HG02870 (cell line): ENCODE measurements at regions not wholly inside any gene's neighbourhood (a gene's known extent, or its start where the extent isn't known, plus 50 kb on each side); places are given as distances from the start of the nearest gene placed in this dataset.

Source experiments
- ATAC-seq: cut with Tn5 transposase; IDR thresholded peaks from one replicate; pipeline ENCODE4 v1.9.1; 2021; ENCODE audit warnings: mild to moderate bottlenecking, moderate library complexity; ENCODE audit not compliant: unreplicated experiment

GRCh38 chr3:186487819-186488218, 56.4 kb downstream of the CRYGS start:
- ATAC-seq, result no peak

GRCh38 chr3:186487037-186487436, 57.1 kb downstream of the CRYGS start:
- no peak for ATAC-seq

- no peak for ATAC-seq
Observed at GRCh38 chr3:186483611-186484340, 60.4 kb downstream of the CRYGS start.

GRCh38 chr3:186481526-186481925, 62.7 kb downstream of the CRYGS start:
- ATAC-seq, result no peak

- ATAC-seq, result no peak
Observed at GRCh38 chr3:186477876-186478275, 66.3 kb downstream of the CRYGS start.

GRCh38 chr3:186477033-186477432, 67.1 kb downstream of the CRYGS start:
- ATAC-seq, result no peak

GRCh38 chr3:186476541-186476940, 67.6 kb downstream of the CRYGS start:
- ATAC-seq, result no peak

- ATAC-seq, result no peak
Observed at GRCh38 chr3:186476044-186476468, 68.1 kb downstream of the CRYGS start.

GRCh38 chr3:186473166-186473565, 71.0 kb downstream of the CRYGS start:
- ATAC-seq, result no peak

GRCh38 chr3:186472456-186473008, 71.6 kb downstream of the CRYGS start:
- no peak for ATAC-seq

- no peak for ATAC-seq
Observed at GRCh38 chr3:186471771-186472170, 72.4 kb downstream of the CRYGS start.

GRCh38 chr3:186469525-186469924, 74.7 kb downstream of the CRYGS start:
- ATAC-seq, result no peak

- ATAC-seq, result no peak
Observed at GRCh38 chr3:186467969-186468368, 76.2 kb downstream of the CRYGS start.

- ATAC-seq, result no peak
Observed at GRCh38 chr3:186466391-186466974, 77.7 kb downstream of the CRYGS start.

GRCh38 chr3:186465508-186465907, 78.7 kb downstream of the CRYGS start:
- no peak for ATAC-seq

- no peak for ATAC-seq
Observed at GRCh38 chr3:186464424-186465093, 79.6 kb downstream of the CRYGS start.

- ATAC-seq, result no peak
Observed at GRCh38 chr3:186461141-186461540, 83.0 kb downstream of the CRYGS start.

GRCh38 chr3:186459108-186459467, 85.1 kb downstream of the CRYGS start:
- ATAC-seq, result no peak

- no peak for ATAC-seq
Observed at GRCh38 chr3:186458306-186459107, 85.7 kb downstream of the CRYGS start.

GRCh38 chr3:186457236-186457635, 86.9 kb downstream of the CRYGS start:
- ATAC-seq, result no peak

- ATAC-seq, result no peak
Observed at GRCh38 chr3:186456731-186457191, 87.4 kb downstream of the CRYGS start.
